Sigmoid colon (tissue), 4 donors: ENCODE measurements at regions not wholly inside any gene's neighbourhood (a gene's known extent, or its start where the extent isn't known, plus 50 kb on each side); places are given as distances from the start of the nearest gene placed in this dataset.

Experiments
- CTCF ChIP-seq, 4 experiments: fragments of 450-650 bp in 3 of 4; fragments of 200-600 bp in 1 of 4; IDR thresholded peaks; one replicate each; pipeline ENCODE4 v1.5.1; 2016 to 2019; ENCODE audit warnings: antibody characterized with exemption in 4 of 4, mild to moderate bottlenecking in 3 of 4, moderate library complexity in 2 of 4
- EP300 ChIP-seq, 4 donors: sonication (generic); formaldehyde crosslinking; IDR thresholded peaks; one replicate each; pipeline ENCODE4 v1.6.1; 2017; ENCODE audit warnings: antibody characterized with exemption in 4 of 4
- POLR2A ChIP-seq, 2 donors: fragments of 450-650 bp; IDR thresholded peaks; one replicate each; pipeline ENCODE4 v1.6.1; 2016; ENCODE audit warnings: antibody characterized with exemption in 2 of 2, mild to moderate bottlenecking in 2 of 2, moderate library complexity in 2 of 2
- POLR2AphosphoS5 ChIP-seq, 4 donors: sonication (generic); formaldehyde crosslinking; IDR thresholded peaks; one replicate each; pipeline ENCODE4 v1.6.1; 2017; ENCODE audit warnings: antibody characterized with exemption in 4 of 4

DNA sequence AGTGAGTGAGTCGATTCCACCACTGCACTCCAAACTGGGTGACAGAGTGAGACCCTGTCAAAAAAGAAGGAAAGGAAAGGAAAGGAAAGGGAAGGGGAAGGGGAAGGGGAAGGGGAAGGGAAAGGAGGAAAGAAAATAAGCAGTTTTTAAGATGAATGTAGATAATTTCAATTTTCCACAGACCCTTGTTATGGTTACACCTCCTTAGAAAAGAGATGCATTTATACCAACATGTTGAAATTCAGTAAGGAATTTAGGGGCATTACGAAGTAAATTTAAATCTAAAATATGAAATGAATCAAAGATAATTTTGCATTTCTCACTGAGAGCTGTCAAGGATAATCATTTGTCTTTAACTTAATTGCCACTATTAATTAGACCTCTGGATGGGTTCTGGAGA is 146.5 kb upstream of the TMC3 start:
- TF ChIP-seq CTCF (IDR thresholded peaks at IDR 0.05): no peak
- TF ChIP-seq POLR2A (IDR thresholded peaks at IDR 0.05): no peak
- no peak for TF ChIP-seq POLR2AphosphoS5 (IDR thresholded peaks at IDR 0.05)
- no peak for TF ChIP-seq EP300 (IDR thresholded peaks at IDR 0.05)
